ENCODE measurements at regions not wholly inside any gene's neighbourhood (a gene's known extent, or its start where the extent isn't known, plus 50 kb on each side); places are given as distances from the start of the nearest gene placed in this dataset.

DNA sequence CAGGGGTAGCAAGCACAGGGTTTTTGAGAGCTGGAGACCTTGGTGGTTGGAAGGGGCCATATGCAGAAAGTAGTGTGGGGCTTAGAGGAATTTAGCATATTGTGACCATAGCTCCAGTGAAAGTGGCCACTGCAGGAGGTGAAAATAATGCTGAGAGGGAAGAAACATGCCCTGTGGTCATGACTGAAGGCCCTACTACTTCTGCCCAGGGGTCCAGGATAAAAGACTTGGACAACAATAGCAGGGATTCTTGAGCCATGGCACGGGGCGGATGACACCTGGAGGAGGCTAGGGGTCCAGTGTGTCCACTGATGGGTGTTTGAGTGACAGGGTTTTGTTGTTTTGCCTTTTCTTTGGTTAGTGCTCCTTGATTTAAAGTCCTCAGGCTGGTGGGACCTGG, 694.6 kb downstream of the CPS1 start:
- TF ChIP-seq FOXM1 (IDR thresholded peaks at IDR 0.05; ENCODE audit: borderline replicate concordance) (no peak), FOXA1 (IDR thresholded peaks at IDR 0.05) (no peak), FOXK2 (IDR thresholded peaks at IDR 0.05) (no peak), SUZ12 (IDR thresholded peaks at IDR 0.05) (no peak), LEF1 (IDR thresholded peaks at IDR 0.05; ENCODE audit: borderline replicate concordance) (no peak), TARDBP (IDR thresholded peaks at IDR 0.05) (no peak), NFRKB (IDR thresholded peaks at IDR 0.05) (no peak), BHLHE40 (IDR thresholded peaks at IDR 0.05; ENCODE audit: borderline replicate concordance) (no peak), ARNT (IDR thresholded peaks at IDR 0.05) (no peak), HDGF (IDR thresholded peaks at IDR 0.05; ENCODE audit: borderline replicate concordance) (no peak)
- TF ChIP-seq, protein P1, sequence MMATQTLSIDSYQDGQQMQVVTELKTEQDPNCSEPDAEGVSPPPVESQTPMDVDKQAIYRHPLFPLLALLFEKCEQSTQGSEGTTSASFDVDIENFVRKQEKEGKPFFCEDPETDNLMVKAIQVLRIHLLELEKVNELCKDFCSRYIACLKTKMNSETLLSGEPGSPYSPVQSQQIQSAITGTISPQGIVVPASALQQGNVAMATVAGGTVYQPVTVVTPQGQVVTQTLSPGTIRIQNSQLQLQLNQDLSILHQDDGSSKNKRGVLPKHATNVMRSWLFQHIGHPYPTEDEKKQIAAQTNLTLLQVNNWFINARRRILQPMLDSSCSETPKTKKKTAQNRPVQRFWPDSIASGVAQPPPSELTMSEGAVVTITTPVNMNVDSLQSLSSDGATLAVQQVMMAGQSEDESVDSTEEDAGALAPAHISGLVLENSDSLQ (IDR thresholded peaks at IDR 0.05), result no peak
